Body of pancreas (tissue), 4 donors: ENCODE measurements at regions not wholly inside any gene's neighbourhood (a gene's known extent, or its start where the extent isn't known, plus 50 kb on each side); places are given as distances from the start of the nearest gene placed in this dataset.

Experiments used
- ATAC-seq: fragments of 150-250 bp; one replicate; pipeline ENCODE4 v1.9.1; 2016
- DNase-seq, 4 donors: peaks; one replicate each; pipeline ENCODE4 v3.0.0-alpha.2; 2019
- H3K27ac ChIP-seq, 4 donors: fragments of 200-600 bp; sonication (generic); 1 replicate in 3 of 4; 2 replicates in 1 of 4; pipeline versions ENCODE4 v1.5.1 to v1.6.1; 2016 to 2019; ENCODE audit warnings: mild to moderate bottlenecking in 1 of 4, mixed read lengths in 1 of 4, moderate library complexity in 1 of 4
- H3K27me3 ChIP-seq, 2 donors: fragments of 200-600 bp; sonication (generic); one replicate each; pipeline ENCODE4 v1.6.0; 2016; ENCODE audit warnings: mild to moderate bottlenecking in 1 of 2
- H3K36me3 ChIP-seq, 2 donors: fragments of 200-600 bp; sonication (generic); replicated peaks in 1 of 2; 2 replicates each; pipeline ENCODE4 v1.5.1; 2016; ENCODE audit warnings: low read depth in 2 of 2; ENCODE audit not compliant: insufficient read depth in 1 of 2
- H3K4me1 ChIP-seq: fragments of 200-600 bp; sonication (generic); one replicate; pipeline ENCODE4 v1.6.0; 2016
- H3K4me3 ChIP-seq, 2 donors: fragments of 200-600 bp; sonication (generic); 1 replicate in 1 of 2; 2 replicates in 1 of 2; pipeline ENCODE4 v1.5.1; 2016 to 2019
- H3K9me3 ChIP-seq, 3 donors: fragments of 200-600 bp; sonication (generic); 1 replicate in 2 of 3; 2 replicates in 1 of 3; pipeline ENCODE4 v1.5.1; 2016
- CTCF ChIP-seq, 7 experiments: fragments of 450-650 bp in 4 of 7; fragments of 200-600 bp in 3 of 7; sonication (generic) in 3 of 7; IDR thresholded peaks; one replicate each; pipeline ENCODE4 v1.5.1; 2016 to 2019; ENCODE audit warnings: antibody characterized with exemption in 7 of 7
- POLR2A ChIP-seq, 3 donors: fragments of 450-650 bp; IDR thresholded peaks; one replicate each; pipeline ENCODE4 v1.6.1; 2016; ENCODE audit warnings: antibody characterized with exemption in 3 of 3, mild to moderate bottlenecking in 2 of 3
- WGBS, 2 donors: methylation state at CpG; one replicate each; pipeline ENCODE4 v1.1.5; 2017; 5-methylcytosine and 5-hydroxymethylcytosine counted together
- intact Hi-C: fragments of 100-400 bp; cut with DNase I; formaldehyde crosslinking; loops from one replicate; pipeline ENCODE4 v1.15.1; 2023

- H3K9me3 ChIP-seq, result no peaks in the 10 kb centered on the region
- WGBS, 2 donors, result 52 to 74% methylated on average over 1 of the region's 1 CpG
- intact Hi-C loops, result no loop called here
- TF ChIP-seq CTCF (IDR thresholded peaks at IDR 0.05) (no peak), POLR2A (IDR thresholded peaks at IDR 0.05) (no peak)
- DNase-seq, result no peak
- H3K4me3 ChIP-seq, result no peak overlapping the region
- no peak overlapping the region for H3K27ac ChIP-seq
- no peaks in the 10 kb centered on the region for H3K4me1 ChIP-seq
- H3K36me3 ChIP-seq, result no peaks in the 10 kb centered on the region
- ATAC-seq, result no peak
- H3K27me3 ChIP-seq, result no peaks in the 10 kb centered on the region
Observed at GRCh38 chr2:189298038-189298437, 118.5 kb upstream of the COL5A2 start.

DNA sequence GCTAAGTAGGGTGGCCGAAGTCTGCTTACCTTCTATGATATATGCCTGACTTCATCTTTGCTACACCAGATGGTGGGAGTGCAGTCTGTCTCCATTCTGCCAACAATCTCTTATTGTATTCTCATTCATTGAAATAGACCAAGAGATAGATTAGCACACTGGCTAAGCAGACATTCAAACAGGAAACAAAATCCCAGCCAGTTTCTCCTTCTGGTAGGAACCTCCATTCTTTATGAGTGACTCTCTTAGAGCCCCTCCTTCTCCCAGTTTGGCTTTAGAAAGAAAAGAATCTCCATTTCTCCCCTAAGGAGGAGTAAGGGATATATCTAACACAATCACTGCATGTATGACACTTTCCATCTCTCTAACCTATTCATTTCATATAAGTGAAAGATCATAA is 118.9 kb upstream of the COL5A2 start:
- no peak overlapping the region for H3K4me3 ChIP-seq
- H3K36me3 ChIP-seq, result no peaks in the 10 kb centered on the region
- no peaks in the 10 kb centered on the region for H3K27me3 ChIP-seq
- DNase-seq (no peak), ATAC-seq (no peak)
- TF ChIP-seq CTCF (IDR thresholded peaks at IDR 0.05) (no peak), POLR2A (IDR thresholded peaks at IDR 0.05) (no peak)
- no peaks in the 10 kb centered on the region for H3K9me3 ChIP-seq
- intact Hi-C loops, result no loop called here
- H3K27ac ChIP-seq, result no peak overlapping the region
- WGBS, 2 donors, result 79 to 89% methylated on average over 1 of the region's 1 CpG
- no peaks in the 10 kb centered on the region for H3K4me1 ChIP-seq

DNA sequence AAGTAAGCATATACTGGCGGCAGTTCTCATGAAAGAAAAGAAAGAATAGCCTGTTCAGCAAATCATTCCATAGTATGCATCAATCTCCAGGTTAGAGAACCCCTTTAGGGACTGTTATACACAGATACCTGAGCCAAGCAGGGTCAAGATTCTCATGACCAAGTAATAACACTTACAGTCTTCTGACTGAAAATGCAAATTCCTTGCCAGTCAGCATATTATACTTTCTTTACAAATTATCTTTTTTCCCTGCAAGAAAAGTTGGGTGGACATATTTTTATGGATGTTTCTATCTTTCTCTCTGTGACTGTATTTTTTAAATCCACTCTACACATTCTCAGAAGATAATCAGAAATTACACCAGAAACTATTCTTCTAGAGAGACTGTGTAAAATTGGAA is 120.4 kb upstream of the COL5A2 start:
- Histone ChIP-seq H3K27ac (no peak overlapping the region), H3K4me3 (no peak overlapping the region), H3K4me1 (no peaks in the 10 kb centered on the region), H3K36me3 (no peaks in the 10 kb centered on the region), H3K27me3 (no peaks in the 10 kb centered on the region), H3K9me3 (no peaks in the 10 kb centered on the region)
- ATAC-seq (no peak), DNase-seq (no peak)
- intact Hi-C loops, result no loop called here
- TF ChIP-seq CTCF (IDR thresholded peaks at IDR 0.05), result no peak
- no peak for TF ChIP-seq POLR2A (IDR thresholded peaks at IDR 0.05)
- WGBS, 2 donors, result 77 to 80% methylated on average over 1 of the region's 1 CpG

DNA sequence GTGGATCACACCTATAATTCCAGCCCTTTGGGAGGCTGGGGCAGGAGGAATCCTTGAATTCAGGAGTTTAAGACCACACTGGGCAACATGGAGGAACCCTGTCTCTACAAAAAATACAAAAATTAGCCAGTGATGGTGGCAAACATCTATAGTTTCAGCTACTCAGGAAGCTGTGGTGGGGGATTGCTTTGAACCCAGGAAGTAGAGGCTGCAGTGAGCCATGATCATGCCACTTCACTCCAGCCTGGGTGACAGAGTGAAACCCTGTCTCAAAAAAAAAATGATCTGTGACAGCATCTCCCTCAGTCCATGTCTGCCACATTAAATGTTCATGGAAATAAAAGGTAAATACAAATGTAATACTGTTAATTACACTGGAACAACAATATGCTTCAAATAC is 121.4 kb upstream of the COL5A2 start:
- intact Hi-C loops, result no loop called here
- TF ChIP-seq POLR2A (IDR thresholded peaks at IDR 0.05) (no peak), CTCF (IDR thresholded peaks at IDR 0.05) (no peak)
- no peaks in the 10 kb centered on the region for H3K36me3 ChIP-seq
- H3K4me3 ChIP-seq, result no peak overlapping the region
- no peaks in the 10 kb centered on the region for H3K9me3 ChIP-seq
- DNase-seq (no peak), ATAC-seq (no peak)
- H3K27ac ChIP-seq, result no peak overlapping the region
- no peaks in the 10 kb centered on the region for H3K27me3 ChIP-seq
- no peaks in the 10 kb centered on the region for H3K4me1 ChIP-seq

DNA sequence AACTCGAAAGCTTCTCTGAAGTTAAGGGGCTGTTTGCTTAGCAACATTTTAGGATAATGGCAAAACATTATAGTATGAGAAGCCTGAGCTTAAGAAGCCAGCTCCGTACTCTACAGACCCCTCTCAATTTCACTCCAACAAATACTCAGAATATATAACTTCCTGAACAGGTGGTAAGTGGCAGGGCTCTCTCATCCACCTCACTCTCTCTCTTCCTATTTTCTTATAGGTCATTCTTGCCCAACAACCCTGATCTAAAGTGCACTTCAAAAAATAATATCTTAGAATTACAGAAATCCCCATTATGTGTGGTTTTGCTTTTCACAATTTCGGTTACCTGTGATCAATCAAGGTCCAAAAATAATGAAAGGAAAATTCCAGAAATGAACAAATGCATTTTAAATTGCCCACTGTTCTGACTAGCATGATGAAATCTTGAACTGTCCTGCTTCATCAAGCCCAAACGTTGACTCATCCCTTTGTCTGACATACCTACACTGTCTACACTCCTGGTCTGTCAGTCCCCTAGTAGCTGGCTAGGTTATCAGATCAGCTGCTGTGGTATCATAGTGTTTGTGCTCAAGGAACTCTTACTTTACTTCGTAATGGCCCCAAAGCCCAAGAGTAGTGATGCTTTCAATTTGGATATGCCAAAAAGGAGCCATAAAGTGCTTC is 122.8 kb upstream of the COL5A2 start:
- peaks cover 7% of the 10 kb centered on the region for H3K4me1 ChIP-seq
- H3K27ac ChIP-seq, result no peak overlapping the region
- intact Hi-C loops, result no loop called here
- ATAC-seq (no peak), DNase-seq (no peak)
- 67 to 81% methylated on average over 5 of the region's 5 CpGs for WGBS, 2 donors
- H3K9me3 ChIP-seq, result no peaks in the 10 kb centered on the region
- H3K36me3 ChIP-seq, result no peaks in the 10 kb centered on the region
- TF ChIP-seq CTCF (IDR thresholded peaks at IDR 0.05) (no peak), POLR2A (IDR thresholded peaks at IDR 0.05) (no peak)
- no peaks in the 10 kb centered on the region for H3K27me3 ChIP-seq
- no peak overlapping the region for H3K4me3 ChIP-seq
